Neural cell (in vitro differentiated cells): ENCODE measurements at regions not wholly inside any gene's neighbourhood (a gene's known extent, or its start where the extent isn't known, plus 50 kb on each side); places are given as distances from the start of the nearest gene placed in this dataset.

Source experiments
- H2AFZ ChIP-seq: fragments of 200-600, 300-800 bp; sonication (generic), shearing (Covaris generic); 2 replicates; pipeline ENCODE4 v1.6.0; 2014; ENCODE audit warnings: low read depth, mild to moderate bottlenecking, antibody characterized with exemption, low read length, moderate library complexity
- H3F3A ChIP-seq: fragments of 200-600 bp; shearing (Covaris generic); 2 replicates; pipeline ENCODE4 v1.6.1; 2016; ENCODE audit warnings: mild to moderate bottlenecking, moderate library complexity, mixed read lengths, antibody characterized with exemption, low read length; ENCODE audit not compliant: insufficient read depth, poor library complexity, severe bottlenecking
- H3K27ac ChIP-seq: fragments of 200-600, 300-800 bp; sonication (generic), shearing (Covaris generic); 2 replicates; pipeline ENCODE4 v1.5.1; 2014; ENCODE audit warnings: mild to moderate bottlenecking, low read length, moderate library complexity
- H3K27me3 ChIP-seq: fragments of 300-800, 200-600 bp; sonication (generic), shearing (Covaris generic); 2 replicates; pipeline ENCODE4 v1.6.0; 2014; ENCODE audit warnings: mild to moderate bottlenecking, low read depth, low read length, moderate library complexity; ENCODE audit not compliant: insufficient read depth
- H3K36me3 ChIP-seq: fragments of 300-800, 200-600 bp; sonication (generic), shearing (Covaris generic); 2 replicates; pipeline ENCODE4 v1.5.1; 2014; ENCODE audit warnings: mild to moderate bottlenecking, antibody characterized with exemption, low read length, moderate library complexity; ENCODE audit not compliant: insufficient read depth
- H3K4me2 ChIP-seq: fragments of 300-800, 200-600 bp; sonication (generic), shearing (Covaris generic); 2 replicates; pipeline ENCODE4 v1.6.0; 2014; ENCODE audit warnings: mild to moderate bottlenecking, low read length
- H3K4me3 ChIP-seq: fragments of 300-800, 200-600 bp; sonication (generic), shearing (Covaris generic); 2 replicates; pipeline ENCODE4 v1.5.1; 2014; ENCODE audit warnings: mild to moderate bottlenecking, low read length, moderate library complexity
- H3K79me2 ChIP-seq: fragments of 200-600 bp; shearing (Covaris generic); replicated peaks from 2 replicates; pipeline ENCODE4 v1.6.0; 2014; ENCODE audit warnings: mild to moderate bottlenecking, low read length, moderate library complexity; ENCODE audit not compliant: insufficient read depth
- H3K9ac ChIP-seq: fragments of 300-800, 200-600 bp; sonication (generic), shearing (Covaris generic); 2 replicates; pipeline ENCODE4 v1.6.1; 2016; ENCODE audit warnings: mild to moderate bottlenecking, low read length, mixed read lengths
- H3K9me2 ChIP-seq: fragments of 200-600 bp; shearing (Covaris generic); 2 replicates; pipeline ENCODE4 v1.6.1; 2016; ENCODE audit warnings: mild to moderate bottlenecking, low read length, mixed read lengths; ENCODE audit not compliant: insufficient read depth
- H3K9me3 ChIP-seq: fragments of 200-600, 300-800 bp; sonication (generic), shearing (Covaris generic); 2 replicates; pipeline ENCODE4 v1.6.1; 2016; ENCODE audit warnings: mild to moderate bottlenecking, mixed run types, low read length, moderate library complexity, mixed read lengths
- H4K20me1 ChIP-seq: fragments of 200-600 bp; shearing (Covaris generic); 2 replicates; pipeline ENCODE4 v1.6.1; 2016; ENCODE audit warnings: mild to moderate bottlenecking, mixed run types; ENCODE audit not compliant: insufficient read depth
- CTCF ChIP-seq: fragments of 450-650 bp; IDR thresholded peaks from 2 replicates; pipeline ENCODE4 v1.5.1; 2014; ENCODE audit warnings: antibody characterized with exemption, mild to moderate bottlenecking, moderate library complexity; ENCODE audit not compliant: poor library complexity, severe bottlenecking
- EP300 ChIP-seq: fragments of 450-650 bp; conservative IDR thresholded peaks from 2 replicates; pipeline ENCODE4 v1.6.1; 2014; ENCODE audit warnings: antibody characterized with exemption, mild to moderate bottlenecking, moderate library complexity; ENCODE audit not compliant: poor library complexity, severe bottlenecking
- EZH2 ChIP-seq: fragments of 200-600, 300-800 bp; shearing (Covaris generic), sonication (generic); IDR thresholded peaks from 2 replicates; pipeline ENCODE4 v1.6.1; 2014; ENCODE audit warnings: antibody characterized with exemption, low read length, borderline replicate concordance, mild to moderate bottlenecking; ENCODE audit not compliant: insufficient read depth, poor library complexity, severe bottlenecking
- MXI1 ChIP-seq: fragments of 450-650 bp; conservative IDR thresholded peaks from 2 replicates; pipeline ENCODE4 v1.6.1; 2014; ENCODE audit warnings: antibody characterized with exemption, mild to moderate bottlenecking; ENCODE audit not compliant: poor library complexity, severe bottlenecking
- POLR2AphosphoS5 ChIP-seq: IDR thresholded peaks from 2 replicates; pipeline ENCODE4 v1.6.1; 2012
- RAD21 ChIP-seq: fragments of 450-650 bp; conservative IDR thresholded peaks from 2 replicates; pipeline ENCODE4 v1.6.1; 2014; ENCODE audit warnings: antibody characterized with exemption, mild to moderate bottlenecking, moderate library complexity
- SMC3 ChIP-seq: fragments of 450-650 bp; conservative IDR thresholded peaks from 2 replicates; pipeline ENCODE4 v1.6.1; 2014; ENCODE audit warnings: antibody characterized with exemption, mild to moderate bottlenecking, moderate library complexity; ENCODE audit not compliant: poor library complexity
- TAF1 ChIP-seq: IDR thresholded peaks from 2 replicates; pipeline ENCODE4 v1.6.1; 2012; ENCODE audit warnings: low read depth
- TF ChIP-seq, protein P1 (sequence below): IDR thresholded peaks from 2 replicates; pipeline ENCODE4 v1.6.1; 2012; ENCODE audit warnings: borderline replicate concordance

DNA sequence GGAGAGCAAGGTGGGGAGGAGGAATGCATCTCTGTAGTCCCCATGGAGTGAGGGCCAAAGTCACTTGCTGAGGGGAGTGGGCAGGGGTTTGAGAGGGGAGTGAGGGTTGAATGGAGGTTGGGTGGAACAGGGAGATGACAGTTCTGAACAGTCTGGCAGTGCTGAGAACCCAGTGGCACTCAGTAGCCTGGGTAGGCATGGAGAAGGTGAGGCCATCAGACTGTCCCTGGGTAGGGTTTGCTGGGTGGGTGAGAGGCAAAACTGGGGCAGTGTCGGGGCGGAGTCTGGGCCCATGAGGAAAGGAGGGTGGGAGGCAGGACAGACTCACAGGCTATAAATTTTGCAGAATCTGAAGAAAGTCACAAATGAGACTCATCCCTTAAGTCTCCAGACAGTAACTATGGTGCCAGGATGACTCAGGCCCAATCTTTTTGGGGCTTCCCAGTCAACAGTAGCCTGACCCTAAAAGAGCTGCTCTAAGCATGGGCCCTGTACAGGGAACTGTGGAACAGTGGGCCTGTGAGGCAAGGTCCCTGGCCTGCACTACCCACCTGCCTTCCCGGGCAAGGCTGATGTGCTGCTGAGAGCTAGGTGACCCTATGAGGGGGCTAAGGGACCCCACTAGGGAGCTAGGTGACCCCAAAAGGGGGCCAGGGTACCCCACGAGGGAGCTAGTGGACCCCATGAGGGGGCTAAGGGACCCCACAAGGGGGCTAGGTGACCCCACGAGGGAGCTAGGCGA, 51.0 kb upstream of the DMRTB1 start:
- no peak overlapping the region for H2AFZ ChIP-seq
- H3K4me2 ChIP-seq = no peak overlapping the region
- no peaks in the 10 kb centered on the region for H3K9me2 ChIP-seq
- TF ChIP-seq SMC3 (no peak), EP300 (no peak), POLR2AphosphoS5 (no peak), TAF1 (no peak), MXI1 (no peak), EZH2 (no peak), CTCF (no peak), RAD21 (no peak)
- TF ChIP-seq, protein P1, sequence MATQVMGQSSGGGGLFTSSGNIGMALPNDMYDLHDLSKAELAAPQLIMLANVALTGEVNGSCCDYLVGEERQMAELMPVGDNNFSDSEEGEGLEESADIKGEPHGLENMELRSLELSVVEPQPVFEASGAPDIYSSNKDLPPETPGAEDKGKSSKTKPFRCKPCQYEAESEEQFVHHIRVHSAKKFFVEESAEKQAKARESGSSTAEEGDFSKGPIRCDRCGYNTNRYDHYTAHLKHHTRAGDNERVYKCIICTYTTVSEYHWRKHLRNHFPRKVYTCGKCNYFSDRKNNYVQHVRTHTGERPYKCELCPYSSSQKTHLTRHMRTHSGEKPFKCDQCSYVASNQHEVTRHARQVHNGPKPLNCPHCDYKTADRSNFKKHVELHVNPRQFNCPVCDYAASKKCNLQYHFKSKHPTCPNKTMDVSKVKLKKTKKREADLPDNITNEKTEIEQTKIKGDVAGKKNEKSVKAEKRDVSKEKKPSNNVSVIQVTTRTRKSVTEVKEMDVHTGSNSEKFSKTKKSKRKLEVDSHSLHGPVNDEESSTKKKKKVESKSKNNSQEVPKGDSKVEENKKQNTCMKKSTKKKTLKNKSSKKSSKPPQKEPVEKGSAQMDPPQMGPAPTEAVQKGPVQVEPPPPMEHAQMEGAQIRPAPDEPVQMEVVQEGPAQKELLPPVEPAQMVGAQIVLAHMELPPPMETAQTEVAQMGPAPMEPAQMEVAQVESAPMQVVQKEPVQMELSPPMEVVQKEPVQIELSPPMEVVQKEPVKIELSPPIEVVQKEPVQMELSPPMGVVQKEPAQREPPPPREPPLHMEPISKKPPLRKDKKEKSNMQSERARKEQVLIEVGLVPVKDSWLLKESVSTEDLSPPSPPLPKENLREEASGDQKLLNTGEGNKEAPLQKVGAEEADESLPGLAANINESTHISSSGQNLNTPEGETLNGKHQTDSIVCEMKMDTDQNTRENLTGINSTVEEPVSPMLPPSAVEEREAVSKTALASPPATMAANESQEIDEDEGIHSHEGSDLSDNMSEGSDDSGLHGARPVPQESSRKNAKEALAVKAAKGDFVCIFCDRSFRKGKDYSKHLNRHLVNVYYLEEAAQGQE = no peak
- H3K9me3 ChIP-seq = no peaks in the 10 kb centered on the region
- H3K79me2 ChIP-seq = no peaks in the 10 kb centered on the region
- no peaks in the 10 kb centered on the region for H4K20me1 ChIP-seq
- no peaks in the 10 kb centered on the region for H3K36me3 ChIP-seq
- H3K27ac ChIP-seq = no peak overlapping the region
- no peak overlapping the region for H3K4me3 ChIP-seq
- H3K27me3 ChIP-seq = no peaks in the 10 kb centered on the region
- no peak overlapping the region for H3K9ac ChIP-seq
- no peaks in the 10 kb centered on the region for H3F3A ChIP-seq

- H3K36me3 ChIP-seq = no peaks in the 10 kb centered on the region
- no peak overlapping the region for H3K27ac ChIP-seq
- H3K4me3 ChIP-seq = no peak overlapping the region
- H3K79me2 ChIP-seq = no peaks in the 10 kb centered on the region
- no peaks in the 10 kb centered on the region for H3K27me3 ChIP-seq
- no peaks in the 10 kb centered on the region for H4K20me1 ChIP-seq
- TF ChIP-seq, protein P1 = no peak
- no peak for TF ChIP-seq RAD21
- no peak for TF ChIP-seq EP300
- no peak for TF ChIP-seq SMC3
- no peaks in the 10 kb centered on the region for H3K9me2 ChIP-seq
- H3F3A ChIP-seq = no peaks in the 10 kb centered on the region
- H3K9me3 ChIP-seq = no peaks in the 10 kb centered on the region
- no peak overlapping the region for H3K4me2 ChIP-seq
- H2AFZ ChIP-seq = no peak overlapping the region
- H3K9ac ChIP-seq = no peak overlapping the region
Measured at GRCh38 chr1:53408755-53409129, 50.5 kb upstream of the DMRTB1 start.
